Activated B cell treated with CpG ODN at 0.5 μM for 24 hours (primary cell): ENCODE measurements at regions not wholly inside any gene's neighbourhood (a gene's known extent, or its start where the extent isn't known, plus 50 kb on each side); places are given as distances from the start of the nearest gene placed in this dataset.

Experiments
- ATAC-seq: fragments of 200-7000 bp; cut with Tn5 transposase; one replicate; pipeline ENCODE4 v1.10.0; 2021; ENCODE audit warnings: low read depth, mild to moderate bottlenecking, moderate library complexity
- CTCF ChIA-PET: fragments of 350-600 bp; sonication (Branson Sonifier 250); formaldehyde crosslinking; loops from one replicate; lab custom pipeline; 2021; ENCODE audit warnings: antibody characterized with exemption; lab: Charles Lee
- POLR2A ChIA-PET: fragments of 350-600 bp; sonication (Branson Sonifier 250); formaldehyde crosslinking; loops from one replicate; lab custom pipeline; 2021; ENCODE audit warnings: antibody characterized with exemption; lab: Charles Lee
- DNase-seq: peaks from one replicate; pipeline ENCODE4 v3.0.0; 2022
- H3K27ac Mint-ChIP-seq: one replicate; pipeline ENCODE4 v1.8.0; 2020; ENCODE audit warnings: mixed read lengths
- H3K27me3 Mint-ChIP-seq: one replicate; pipeline ENCODE4 v1.8.0; 2021; ENCODE audit warnings: mixed read lengths
- H3K36me3 Mint-ChIP-seq: one replicate; pipeline ENCODE4 v1.8.0; 2021; ENCODE audit warnings: low read depth, mixed read lengths
- H3K4me1 Mint-ChIP-seq: one replicate; pipeline ENCODE4 v1.8.0; 2021; ENCODE audit warnings: mixed read lengths
- H3K4me3 Mint-ChIP-seq: one replicate; pipeline ENCODE4 v1.8.0; 2020; ENCODE audit warnings: mild to moderate bottlenecking, mixed read lengths
- H3K9me3 Mint-ChIP-seq: one replicate; pipeline ENCODE4 v1.8.0; 2020; ENCODE audit warnings: mixed read lengths
- intact Hi-C: fragments of 100-400 bp; cut with micrococcal nuclease; formaldehyde crosslinking; loops from one replicate; pipeline ENCODE4 v1.15.1; 2024
- TF ChIP-seq, protein P1 (sequence below): fragments of 200-600 bp; IDR thresholded peaks from one replicate; pipeline ENCODE4 v1.8.0; 2022; ENCODE audit warnings: antibody characterized with exemption, mild to moderate bottlenecking

GRCh38 chr4:4719436-4719835, 140.0 kb upstream of the MSX1 start:
- no peak overlapping the region for H3K27ac Mint-ChIP-seq
- H3K4me1 Mint-ChIP-seq, result no peaks in the 10 kb centered on the region
- ChIA-PET POLR2A (no interaction called here), CTCF (no interaction called here)
- ATAC-seq, result no peak
- peaks cover 7% of the 10 kb centered on the region for H3K9me3 Mint-ChIP-seq
- intact Hi-C loops, result no loop called here
- TF ChIP-seq, protein P1, sequence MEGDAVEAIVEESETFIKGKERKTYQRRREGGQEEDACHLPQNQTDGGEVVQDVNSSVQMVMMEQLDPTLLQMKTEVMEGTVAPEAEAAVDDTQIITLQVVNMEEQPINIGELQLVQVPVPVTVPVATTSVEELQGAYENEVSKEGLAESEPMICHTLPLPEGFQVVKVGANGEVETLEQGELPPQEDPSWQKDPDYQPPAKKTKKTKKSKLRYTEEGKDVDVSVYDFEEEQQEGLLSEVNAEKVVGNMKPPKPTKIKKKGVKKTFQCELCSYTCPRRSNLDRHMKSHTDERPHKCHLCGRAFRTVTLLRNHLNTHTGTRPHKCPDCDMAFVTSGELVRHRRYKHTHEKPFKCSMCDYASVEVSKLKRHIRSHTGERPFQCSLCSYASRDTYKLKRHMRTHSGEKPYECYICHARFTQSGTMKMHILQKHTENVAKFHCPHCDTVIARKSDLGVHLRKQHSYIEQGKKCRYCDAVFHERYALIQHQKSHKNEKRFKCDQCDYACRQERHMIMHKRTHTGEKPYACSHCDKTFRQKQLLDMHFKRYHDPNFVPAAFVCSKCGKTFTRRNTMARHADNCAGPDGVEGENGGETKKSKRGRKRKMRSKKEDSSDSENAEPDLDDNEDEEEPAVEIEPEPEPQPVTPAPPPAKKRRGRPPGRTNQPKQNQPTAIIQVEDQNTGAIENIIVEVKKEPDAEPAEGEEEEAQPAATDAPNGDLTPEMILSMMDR, result no peak
- DNase-seq, result no peak
- no peak overlapping the region for H3K4me3 Mint-ChIP-seq
- no peaks in the 10 kb centered on the region for H3K36me3 Mint-ChIP-seq
- H3K27me3 Mint-ChIP-seq, result no peaks in the 10 kb centered on the region

DNA sequence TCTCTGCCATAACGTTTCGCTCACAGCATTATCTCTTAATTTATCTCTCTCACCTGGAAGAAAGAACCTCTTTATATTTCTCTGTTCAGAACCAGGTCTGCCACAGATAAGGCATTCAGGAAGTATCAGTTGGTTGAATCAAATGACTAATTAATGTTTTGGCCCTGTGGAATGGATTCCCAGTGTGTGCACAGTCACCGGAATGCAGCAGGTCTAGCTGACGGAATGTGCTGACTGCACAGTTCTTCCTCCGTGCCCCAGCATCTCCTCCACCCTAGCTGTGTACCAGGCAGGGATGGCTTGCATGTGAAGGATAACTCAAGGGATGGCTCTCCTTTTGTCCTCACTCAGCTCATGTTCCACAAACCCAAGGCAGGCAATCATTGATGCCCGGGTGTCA, 141.8 kb upstream of the MSX1 start:
- CTCF ChIA-PET, result no interaction called here

DNA sequence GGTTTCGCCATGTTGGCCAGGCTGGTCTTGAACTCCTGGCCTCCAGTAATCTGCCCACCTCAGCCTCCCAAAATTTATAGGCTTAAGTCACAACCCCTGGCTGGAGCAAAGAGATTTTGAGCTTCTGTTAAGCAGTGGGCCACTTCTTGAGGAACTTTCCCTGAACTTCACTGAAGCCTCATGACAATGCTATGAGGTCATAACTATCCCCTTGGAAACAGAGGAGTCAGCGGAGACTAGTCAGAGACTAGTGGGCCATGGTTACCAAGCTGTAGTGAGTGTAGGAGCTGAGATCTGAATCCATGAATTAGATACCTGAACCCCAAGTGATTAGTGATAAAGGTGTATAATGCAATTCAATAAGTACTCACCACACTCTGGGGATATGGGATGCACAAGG, 145.1 kb upstream of the MSX1 start:
- Mint-ChIP-seq H3K4me3 (no peak overlapping the region), H3K4me1 (no peaks in the 10 kb centered on the region), H3K36me3 (no peaks in the 10 kb centered on the region), H3K9me3 (no peaks in the 10 kb centered on the region), H3K27ac (no peak overlapping the region), H3K27me3 (no peaks in the 10 kb centered on the region)
- intact Hi-C loops, result no loop called here
- TF ChIP-seq, protein P1, result no peak
- ChIA-PET CTCF (no interaction called here), POLR2A (no interaction called here)
- DNase-seq, result no peak
- ATAC-seq, result no peak

More for the DNA sequence above, 141.8 kb upstream of the MSX1 start:
- DNase-seq (no peak), ATAC-seq (no peak)
- POLR2A ChIA-PET, result no interaction called here
- Mint-ChIP-seq H3K27me3 (no peaks in the 10 kb centered on the region), H3K4me1 (no peaks in the 10 kb centered on the region), H3K36me3 (no peaks in the 10 kb centered on the region), H3K9me3 (no peaks in the 10 kb centered on the region), H3K4me3 (no peak overlapping the region), H3K27ac (no peak overlapping the region)
- intact Hi-C loops, result no loop called here
- TF ChIP-seq, protein P1, result no peak

GRCh38 chr4:4712800-4713528, 146.5 kb upstream of the MSX1 start:
- intact Hi-C loops, result no loop called here
- no peaks in the 10 kb centered on the region for H3K27me3 Mint-ChIP-seq
- no peaks in the 10 kb centered on the region for H3K9me3 Mint-ChIP-seq
- ChIA-PET POLR2A (no interaction called here), CTCF (no interaction called here)
- DNase-seq (no peak), ATAC-seq (no peak)
- TF ChIP-seq, protein P1, result no peak
- H3K36me3 Mint-ChIP-seq, result peaks cover 4% of the 10 kb centered on the region
- no peak overlapping the region for H3K4me3 Mint-ChIP-seq
- H3K27ac Mint-ChIP-seq, result no peak overlapping the region
- H3K4me1 Mint-ChIP-seq, result no peaks in the 10 kb centered on the region

DNA sequence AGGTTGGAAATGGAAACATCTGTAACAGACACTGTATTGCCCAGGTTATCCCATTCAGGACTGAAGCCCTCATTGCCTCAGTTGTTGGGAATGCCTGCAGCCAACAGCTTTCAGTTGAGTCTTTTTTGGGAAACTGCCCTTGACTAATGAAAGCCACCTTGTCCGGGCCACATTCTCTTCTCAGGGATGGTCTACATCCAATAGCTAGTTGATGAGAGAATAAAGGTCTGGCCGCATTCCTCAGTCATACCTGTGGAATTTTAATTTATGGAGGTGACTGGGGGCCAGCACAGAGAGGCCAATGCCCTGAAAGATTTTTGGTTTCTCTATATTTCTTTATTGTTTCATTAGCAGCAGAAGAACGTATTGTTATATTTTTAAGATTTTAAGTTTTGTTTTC, 147.6 kb upstream of the MSX1 start:
- Mint-ChIP-seq H3K27ac (no peak overlapping the region), H3K4me1 (no peaks in the 10 kb centered on the region), H3K36me3 (peaks cover 7% of the 10 kb centered on the region), H3K9me3 (no peaks in the 10 kb centered on the region), H3K4me3 (no peak overlapping the region), H3K27me3 (no peaks in the 10 kb centered on the region)
- DNase-seq (no peak), ATAC-seq (no peak)
- POLR2A ChIA-PET, result no interaction called here
- CTCF ChIA-PET, result no interaction called here
- intact Hi-C loops, result no loop called here
- TF ChIP-seq, protein P1, result no peak
